Spleen (tissue), 7 donors: ENCODE measurements at regions not wholly inside any gene's neighbourhood (a gene's known extent, or its start where the extent isn't known, plus 50 kb on each side); places are given as distances from the start of the nearest gene placed in this dataset.

Source experiments
- CTCF ChIP-seq, 11 experiments: fragments of 200-600 bp in 7 of 11; fragments of 450-650 bp in 4 of 11; sonication (generic) in 4 of 11; IDR thresholded peaks in 8 of 11; conservative IDR thresholded peaks in 3 of 11; 1 replicate in 7 of 11; 2 replicates in 4 of 11; pipeline versions ENCODE4 v1.4.0 to v1.8.0; 2016 to 2021; ENCODE audit warnings: antibody characterized with exemption in 11 of 11, inconsistent platforms in 4 of 11, mild to moderate bottlenecking in 1 of 11
- POLR2A ChIP-seq, 3 donors: fragments of 450-650 bp; IDR thresholded peaks; one replicate each; pipeline ENCODE4 v1.5.1; 2017; ENCODE audit warnings: antibody characterized with exemption in 3 of 3, mild to moderate bottlenecking in 1 of 3
- donor health status: DM: no; HTN: no; CAD: no; lungs with moderate emphysema.
- donor health status: DM: no; HTN: no; CAD: no.
- donor health status: DM: no; HTN: no; CAD: no.

GRCh38 chr17:14552306-14552705 is 251.4 kb downstream of the HS3ST3B1 start:
- TF ChIP-seq POLR2A (IDR thresholded peaks at IDR 0.05) (no peak), CTCF (IDR thresholded peaks at IDR 0.05 in 8 of 11, conservative IDR thresholded peaks at IDR 0.05 in 3 of 11) (no peak)
